Activated CD8-positive, alpha-beta T cell treated with anti-CD3 and anti-CD28 coated beads, Interleukin-2, amount 10 ng/mL, durations not matched to agents 7 days and 5 days (primary cell): ENCODE measurements at regions not wholly inside any gene's neighbourhood (a gene's known extent, or its start where the extent isn't known, plus 50 kb on each side); places are given as distances from the start of the nearest gene placed in this dataset.

ENCODE experiments used
- ATAC-seq: fragments of 150-1000 bp; cut with Tn5 transposase; one replicate; pipeline ENCODE4 v1.10.0; 2021; ENCODE audit warnings: moderate library complexity
- CTCF ChIA-PET: fragments of 350-600 bp; sonication (Branson Sonifier 250); formaldehyde crosslinking; loops from one replicate; lab custom pipeline; 2021; ENCODE audit warnings: antibody characterized with exemption; lab: Charles Lee
- POLR2A ChIA-PET: fragments of 350-600 bp; sonication (Branson Sonifier 250); formaldehyde crosslinking; loops from one replicate; lab custom pipeline; 2021; ENCODE audit warnings: antibody characterized with exemption; lab: Charles Lee
- DNase-seq: peaks from one replicate; pipeline ENCODE4 v3.0.0-alpha.2; 2020
- H3K27ac Mint-ChIP-seq: one replicate; pipeline ENCODE4 v1.8.0; 2021; ENCODE audit warnings: mild to moderate bottlenecking, mixed read lengths
- H3K27me3 Mint-ChIP-seq: one replicate; pipeline ENCODE4 v1.8.0; 2021; ENCODE audit warnings: low read depth, mixed read lengths
- H3K36me3 Mint-ChIP-seq: one replicate; pipeline ENCODE4 v1.8.0; 2021; ENCODE audit warnings: low read depth, mixed read lengths
- H3K4me1 Mint-ChIP-seq: one replicate; pipeline ENCODE4 v1.8.0; 2021; ENCODE audit warnings: low read depth, mixed read lengths
- H3K4me3 Mint-ChIP-seq: one replicate; pipeline ENCODE4 v1.8.0; 2021; ENCODE audit warnings: mild to moderate bottlenecking, mixed read lengths
- H3K9me3 Mint-ChIP-seq: one replicate; pipeline ENCODE4 v1.8.0; 2022; ENCODE audit warnings: mixed read lengths; ENCODE audit not compliant: insufficient read depth

GRCh38 chr11:97290464-97291041 is 900.7 kb downstream of the JRKL start:
- H3K27me3 Mint-ChIP-seq, result no peaks in the 10 kb centered on the region
- ATAC-seq (no peak), DNase-seq (no peak)
- POLR2A ChIA-PET, result interaction anchor here (0.5 kb wide), 1 partner anchor 33 kb away, joined by 3 read pairs; no protein-coding TSS in a partner anchor
- no peak overlapping the region for H3K27ac Mint-ChIP-seq
- peaks cover 5% of the 10 kb centered on the region for H3K9me3 Mint-ChIP-seq
- CTCF ChIA-PET, result no interaction called here
- no peaks in the 10 kb centered on the region for H3K36me3 Mint-ChIP-seq
- H3K4me1 Mint-ChIP-seq, result no peaks in the 10 kb centered on the region
- no peak overlapping the region for H3K4me3 Mint-ChIP-seq

- Mint-ChIP-seq H3K4me3 (no peak overlapping the region), H3K4me1 (no peaks in the 10 kb centered on the region), H3K9me3 (no peaks in the 10 kb centered on the region), H3K27ac (no peak overlapping the region), H3K27me3 (no peaks in the 10 kb centered on the region), H3K36me3 (no peaks in the 10 kb centered on the region)
- DNase-seq (no peak), ATAC-seq (no peak)
- POLR2A ChIA-PET, result no interaction called here
- CTCF ChIA-PET, result no interaction called here
Measured at GRCh38 chr11:97296301-97296700, 906.5 kb downstream of the JRKL start.

DNA sequence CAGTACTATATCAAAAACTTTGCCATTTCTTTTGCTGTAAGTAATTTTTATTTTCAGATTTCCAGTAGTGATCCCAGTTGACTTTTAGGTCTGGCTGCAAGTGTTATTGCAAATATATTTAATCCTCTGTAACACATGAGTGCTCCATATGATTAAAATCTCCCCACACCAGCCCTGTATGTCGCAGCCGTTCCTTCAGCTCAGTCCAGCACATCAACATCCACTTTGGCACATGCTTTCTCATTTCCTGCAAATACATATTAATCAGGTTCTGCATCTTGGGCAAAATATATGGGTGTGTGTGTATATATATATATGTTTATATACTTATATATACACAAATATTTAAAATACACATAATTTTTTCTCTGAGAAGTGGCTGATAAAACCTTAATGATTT is 919.5 kb downstream of the JRKL start:
- no peaks in the 10 kb centered on the region for H3K4me1 Mint-ChIP-seq
- ChIA-PET CTCF (no interaction called here), POLR2A (no interaction called here)
- no peak overlapping the region for H3K27ac Mint-ChIP-seq
- no peaks in the 10 kb centered on the region for H3K36me3 Mint-ChIP-seq
- no peaks in the 10 kb centered on the region for H3K27me3 Mint-ChIP-seq
- H3K9me3 Mint-ChIP-seq, result no peaks in the 10 kb centered on the region
- H3K4me3 Mint-ChIP-seq, result no peak overlapping the region
- no peak for DNase-seq
- ATAC-seq, result no peak

- ChIA-PET POLR2A (no interaction called here), CTCF (no interaction called here)
- Mint-ChIP-seq H3K27me3 (no peaks in the 10 kb centered on the region), H3K36me3 (no peaks in the 10 kb centered on the region), H3K4me1 (no peaks in the 10 kb centered on the region), H3K9me3 (peaks cover 5% of the 10 kb centered on the region), H3K4me3 (no peak overlapping the region), H3K27ac (no peak overlapping the region)
- ATAC-seq (no peak), DNase-seq (no peak)
Measured at GRCh38 chr11:97325693-97326092, 935.9 kb downstream of the JRKL start.

- no peaks in the 10 kb centered on the region for H3K27me3 Mint-ChIP-seq
- DNase-seq, result no peak
- POLR2A ChIA-PET, result no interaction called here
- peaks cover 5% of the 10 kb centered on the region for H3K9me3 Mint-ChIP-seq
- ATAC-seq, result no peak
- H3K4me3 Mint-ChIP-seq, result no peak overlapping the region
- H3K36me3 Mint-ChIP-seq, result no peaks in the 10 kb centered on the region
- CTCF ChIA-PET, result no interaction called here
- H3K27ac Mint-ChIP-seq, result no peak overlapping the region
- no peaks in the 10 kb centered on the region for H3K4me1 Mint-ChIP-seq
Measured at GRCh38 chr11:97332271-97332670, 942.5 kb downstream of the JRKL start.

- Mint-ChIP-seq H3K4me1 (no peaks in the 10 kb centered on the region), H3K27ac (no peak overlapping the region), H3K36me3 (no peaks in the 10 kb centered on the region), H3K4me3 (no peak overlapping the region), H3K27me3 (no peaks in the 10 kb centered on the region), H3K9me3 (peaks cover 15% of the 10 kb centered on the region)
- DNase-seq (no peak), ATAC-seq (no peak)
- CTCF ChIA-PET, result no interaction called here
- POLR2A ChIA-PET, result no interaction called here
Measured at GRCh38 chr11:97336064-97336463, 946.3 kb downstream of the JRKL start.

DNA sequence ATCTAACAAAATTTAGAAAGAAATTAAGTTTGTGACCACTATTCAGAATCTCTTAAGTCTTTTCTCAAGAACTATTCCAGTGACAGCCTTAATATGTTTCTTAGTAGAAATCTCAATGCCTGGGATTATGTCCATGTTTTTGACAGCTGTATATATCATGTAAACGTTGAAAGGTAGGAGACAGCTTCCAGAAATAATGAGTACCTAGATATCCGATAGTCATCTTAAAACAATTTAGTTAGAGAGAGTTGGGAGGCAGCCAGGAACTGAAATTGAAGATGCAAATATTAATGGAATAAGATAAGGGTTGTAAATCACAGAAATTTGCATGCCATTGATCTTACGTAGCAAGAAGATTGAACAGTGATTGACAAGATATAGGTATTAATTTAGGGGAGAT is 955.2 kb downstream of the JRKL start:
- Mint-ChIP-seq H3K9me3 (peaks cover 4% of the 10 kb centered on the region), H3K4me1 (no peaks in the 10 kb centered on the region), H3K36me3 (no peaks in the 10 kb centered on the region), H3K27me3 (no peaks in the 10 kb centered on the region), H3K4me3 (no peak overlapping the region), H3K27ac (no peak overlapping the region)
- ChIA-PET POLR2A (no interaction called here), CTCF (no interaction called here)
- DNase-seq (no peak), ATAC-seq (no peak)

GRCh38 chr11:97349201-97349600 is 959.4 kb downstream of the JRKL start:
- DNase-seq (no peak), ATAC-seq (no peak)
- ChIA-PET POLR2A (no interaction called here), CTCF (no interaction called here)
- H3K36me3 Mint-ChIP-seq, result no peaks in the 10 kb centered on the region
- no peak overlapping the region for H3K4me3 Mint-ChIP-seq
- H3K27ac Mint-ChIP-seq, result no peak overlapping the region
- no peaks in the 10 kb centered on the region for H3K4me1 Mint-ChIP-seq
- H3K9me3 Mint-ChIP-seq, result peaks cover 11% of the 10 kb centered on the region
- H3K27me3 Mint-ChIP-seq, result no peaks in the 10 kb centered on the region

DNA sequence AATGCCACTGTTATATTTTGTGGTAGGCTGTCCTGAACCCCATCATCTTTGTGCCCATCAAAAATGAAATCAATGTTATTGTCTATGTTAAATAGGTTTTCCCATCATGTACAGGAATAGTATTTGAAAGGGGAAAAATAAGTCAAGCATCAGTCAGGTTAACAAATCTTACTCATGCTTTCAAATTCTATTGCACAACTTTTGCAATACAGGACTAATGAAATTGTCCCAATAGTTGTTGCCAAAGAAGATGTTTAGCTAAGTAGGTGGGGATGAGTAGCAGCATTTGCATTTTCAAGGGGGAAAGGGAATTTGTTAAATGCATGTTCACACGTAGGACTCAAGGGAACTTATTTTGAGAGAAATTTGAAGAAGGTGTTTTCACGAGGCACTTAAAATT is 962.1 kb downstream of the JRKL start:
- Mint-ChIP-seq H3K4me1 (no peaks in the 10 kb centered on the region), H3K4me3 (no peak overlapping the region), H3K27ac (no peak overlapping the region), H3K27me3 (no peaks in the 10 kb centered on the region), H3K36me3 (no peaks in the 10 kb centered on the region), H3K9me3 (peaks cover 11% of the 10 kb centered on the region)
- ChIA-PET POLR2A (no interaction called here), CTCF (no interaction called here)
- DNase-seq (no peak), ATAC-seq (no peak)

- Mint-ChIP-seq H3K36me3 (no peaks in the 10 kb centered on the region), H3K4me1 (no peaks in the 10 kb centered on the region), H3K27ac (no peak overlapping the region), H3K4me3 (no peak overlapping the region), H3K27me3 (no peaks in the 10 kb centered on the region), H3K9me3 (peaks cover 9% of the 10 kb centered on the region)
- DNase-seq (no peak), ATAC-seq (no peak)
- POLR2A ChIA-PET, result no interaction called here
- CTCF ChIA-PET, result no interaction called here
Measured at GRCh38 chr11:97354026-97354425, 964.2 kb downstream of the JRKL start.

DNA sequence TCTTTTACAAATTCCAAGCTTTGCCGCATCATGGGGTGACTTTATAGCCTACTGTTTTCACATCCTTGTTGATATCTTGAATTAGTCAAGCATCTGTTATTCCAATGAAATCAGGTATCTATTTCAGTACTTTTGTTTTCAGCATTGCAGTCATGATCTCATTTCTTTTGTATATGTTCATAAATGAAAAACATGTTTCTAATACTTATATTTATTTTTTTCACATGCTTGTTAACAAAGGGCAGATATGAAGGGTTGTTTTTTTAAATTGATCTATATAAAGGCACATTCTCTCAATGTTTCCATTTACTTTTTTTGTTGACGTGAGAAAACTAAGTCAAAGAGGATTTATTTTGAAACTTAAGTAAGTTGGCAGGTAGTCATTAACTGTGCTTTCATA is 964.8 kb downstream of the JRKL start:
- H3K4me1 Mint-ChIP-seq, result no peaks in the 10 kb centered on the region
- no peaks in the 10 kb centered on the region for H3K27me3 Mint-ChIP-seq
- ChIA-PET CTCF (no interaction called here), POLR2A (no interaction called here)
- no peak overlapping the region for H3K27ac Mint-ChIP-seq
- peaks cover 6% of the 10 kb centered on the region for H3K9me3 Mint-ChIP-seq
- H3K36me3 Mint-ChIP-seq, result no peaks in the 10 kb centered on the region
- H3K4me3 Mint-ChIP-seq, result no peak overlapping the region
- DNase-seq, result no peak
- no peak for ATAC-seq

DNA sequence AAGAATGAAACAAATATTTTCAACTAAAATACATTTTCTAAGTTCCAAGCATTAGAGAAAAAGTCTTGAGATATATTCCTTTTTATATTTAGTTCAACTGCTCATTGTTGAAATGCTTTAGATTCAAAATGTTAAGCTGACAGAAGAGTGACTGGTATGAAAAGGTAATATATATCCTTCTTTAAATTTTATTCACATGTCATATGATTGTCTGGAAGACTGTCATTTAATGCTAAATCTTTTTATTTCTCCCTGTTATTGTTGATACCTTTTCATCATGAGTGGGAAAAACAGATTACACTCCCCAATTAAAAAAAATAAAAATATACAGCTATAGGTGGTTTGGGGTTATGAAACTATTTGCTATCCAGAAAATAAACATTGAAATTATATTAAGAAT is 965.4 kb downstream of the JRKL start:
- ChIA-PET CTCF (no interaction called here), POLR2A (no interaction called here)
- no peak for ATAC-seq
- Mint-ChIP-seq H3K36me3 (no peaks in the 10 kb centered on the region), H3K4me1 (no peaks in the 10 kb centered on the region), H3K27me3 (no peaks in the 10 kb centered on the region), H3K4me3 (no peak overlapping the region), H3K27ac (no peak overlapping the region), H3K9me3 (peaks cover 6% of the 10 kb centered on the region)
- DNase-seq, result no peak

DNA sequence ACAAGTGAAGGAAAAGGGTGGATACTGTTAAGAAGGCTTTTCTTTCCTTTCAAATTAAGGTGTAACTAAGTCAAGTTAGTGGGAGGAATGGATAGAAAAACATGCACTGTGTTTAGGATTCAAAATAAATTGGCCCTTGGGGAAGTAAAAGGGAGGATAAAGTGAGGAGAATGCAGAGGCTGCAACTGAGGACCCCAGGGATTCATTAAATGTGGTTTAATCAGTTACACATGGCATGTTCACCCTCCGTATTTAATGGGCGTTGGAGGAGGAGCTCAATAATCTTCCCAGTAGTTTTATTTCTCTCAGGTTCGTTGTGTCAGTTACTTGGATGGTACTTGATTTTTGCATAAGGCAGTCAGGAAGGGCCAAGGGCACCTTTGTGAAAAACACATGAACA is 966.3 kb downstream of the JRKL start:
- POLR2A ChIA-PET, result no interaction called here
- Mint-ChIP-seq H3K4me3 (no peak overlapping the region), H3K9me3 (no peaks in the 10 kb centered on the region)

More for the DNA sequence above, 966.3 kb downstream of the JRKL start:
- CTCF ChIA-PET, result no interaction called here
- Mint-ChIP-seq H3K27ac (no peak overlapping the region), H3K4me1 (no peaks in the 10 kb centered on the region), H3K27me3 (no peaks in the 10 kb centered on the region), H3K36me3 (no peaks in the 10 kb centered on the region)
- no peak for DNase-seq
- no peak for ATAC-seq
